ENCODE measurements at regions not wholly inside any gene's neighbourhood (a gene's known extent, or its start where the extent isn't known, plus 50 kb on each side); places are given as distances from the start of the nearest gene placed in this dataset.

DNA sequence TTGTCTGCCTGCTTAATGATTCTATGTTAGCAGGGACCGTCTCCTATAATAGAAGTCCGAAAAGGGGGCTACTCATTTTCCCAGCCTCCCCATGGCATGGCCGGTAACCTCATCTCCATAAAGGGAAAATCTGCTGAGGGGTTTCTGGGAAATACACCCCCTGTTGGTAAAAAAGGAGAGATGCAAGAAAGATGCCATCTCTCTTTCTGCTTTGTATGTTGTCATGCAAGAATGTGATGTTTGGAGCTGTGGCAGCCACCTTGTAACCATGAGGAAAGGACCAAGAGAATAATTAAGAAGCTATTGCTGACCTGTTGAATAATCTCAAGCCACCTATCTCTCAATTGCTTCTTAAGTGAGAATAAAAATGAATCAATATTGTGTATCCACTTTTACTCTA, 94.8 kb upstream of the XYLT1 start:
- no peak for TF ChIP-seq RAD21 (IDR thresholded peaks at IDR 0.05; ENCODE audit: low read depth)
- no peak for TF ChIP-seq TCF12 (IDR thresholded peaks at IDR 0.05; ENCODE audit: low read depth)
- TF ChIP-seq, protein P1, sequence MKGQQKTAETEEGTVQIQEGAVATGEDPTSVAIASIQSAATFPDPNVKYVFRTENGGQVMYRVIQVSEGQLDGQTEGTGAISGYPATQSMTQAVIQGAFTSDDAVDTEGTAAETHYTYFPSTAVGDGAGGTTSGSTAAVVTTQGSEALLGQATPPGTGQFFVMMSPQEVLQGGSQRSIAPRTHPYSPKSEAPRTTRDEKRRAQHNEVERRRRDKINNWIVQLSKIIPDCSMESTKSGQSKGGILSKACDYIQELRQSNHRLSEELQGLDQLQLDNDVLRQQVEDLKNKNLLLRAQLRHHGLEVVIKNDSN (IDR thresholded peaks at IDR 0.05): no peak
- TF ChIP-seq EGR1 (IDR thresholded peaks at IDR 0.05): no peak
- TF ChIP-seq ZBTB7A (IDR thresholded peaks at IDR 0.05; ENCODE audit: low read depth): no peak
- TF ChIP-seq REST (IDR thresholded peaks at IDR 0.05; ENCODE audit: low read depth): no peak
- TF ChIP-seq TAF1 (IDR thresholded peaks at IDR 0.05; ENCODE audit: low read depth): no peak
- no peak for TF ChIP-seq YY1 (IDR thresholded peaks at IDR 0.05; ENCODE audit: low read depth)
- TF ChIP-seq CEBPB (IDR thresholded peaks at IDR 0.05): no peak
- no peak for TF ChIP-seq TEAD4 (IDR thresholded peaks at IDR 0.05)
- TF ChIP-seq CREB1 (IDR thresholded peaks at IDR 0.05; ENCODE audit: low read depth): no peak
- no peak for TF ChIP-seq EP300 (IDR thresholded peaks at IDR 0.05; ENCODE audit: borderline replicate concordance)

- TF ChIP-seq, protein P1 (IDR thresholded peaks at IDR 0.05): no peak
- TF ChIP-seq RAD21 (IDR thresholded peaks at IDR 0.05; ENCODE audit: low read depth) (no peak), TEAD4 (IDR thresholded peaks at IDR 0.05) (no peak), YY1 (IDR thresholded peaks at IDR 0.05; ENCODE audit: low read depth) (no peak), TCF12 (IDR thresholded peaks at IDR 0.05; ENCODE audit: low read depth) (no peak), ZBTB7A (IDR thresholded peaks at IDR 0.05; ENCODE audit: low read depth) (no peak), CREB1 (IDR thresholded peaks at IDR 0.05; ENCODE audit: low read depth) (no peak), REST (IDR thresholded peaks at IDR 0.05; ENCODE audit: low read depth) (no peak)
Measured at GRCh38 chr16:17564856-17565255, 94.1 kb upstream of the XYLT1 start.

- TF ChIP-seq ZBTB7A (IDR thresholded peaks at IDR 0.05; ENCODE audit: low read depth) (no peak), NFIC (IDR thresholded peaks at IDR 0.05) (no peak), TCF12 (IDR thresholded peaks at IDR 0.05; ENCODE audit: low read depth) (no peak), TAF1 (IDR thresholded peaks at IDR 0.05; ENCODE audit: low read depth) (no peak), TEAD4 (IDR thresholded peaks at IDR 0.05) (no peak), CEBPB (IDR thresholded peaks at IDR 0.05) (no peak), EP300 (IDR thresholded peaks at IDR 0.05; ENCODE audit: borderline replicate concordance) (no peak), REST (IDR thresholded peaks at IDR 0.05; ENCODE audit: low read depth) (no peak), FOXM1 (IDR thresholded peaks at IDR 0.05; ENCODE audit: borderline replicate concordance, low read depth) (no peak), RAD21 (IDR thresholded peaks at IDR 0.05; ENCODE audit: low read depth) (no peak)
- TF ChIP-seq, protein P1 (IDR thresholded peaks at IDR 0.05): no peak
Measured at GRCh38 chr16:17563323-17564091, 92.7 kb upstream of the XYLT1 start.

GRCh38 chr16:17561056-17561455, 90.3 kb upstream of the XYLT1 start:
- TF ChIP-seq, protein P1 (IDR thresholded peaks at IDR 0.05): no peak
- TF ChIP-seq REST (IDR thresholded peaks at IDR 0.05; ENCODE audit: low read depth) (no peak), TCF12 (IDR thresholded peaks at IDR 0.05; ENCODE audit: low read depth) (no peak), CREB1 (IDR thresholded peaks at IDR 0.05; ENCODE audit: low read depth) (no peak), EP300 (IDR thresholded peaks at IDR 0.05; ENCODE audit: borderline replicate concordance) (no peak), FOXM1 (IDR thresholded peaks at IDR 0.05; ENCODE audit: borderline replicate concordance, low read depth) (no peak), ZBTB7A (IDR thresholded peaks at IDR 0.05; ENCODE audit: low read depth) (no peak), TEAD4 (IDR thresholded peaks at IDR 0.05) (no peak), TAF1 (IDR thresholded peaks at IDR 0.05; ENCODE audit: low read depth) (no peak), NFIC (IDR thresholded peaks at IDR 0.05) (no peak), RAD21 (IDR thresholded peaks at IDR 0.05; ENCODE audit: low read depth) (no peak)

Data from Ishikawa (cell line).